OCI-LY3 (cell line): ENCODE measurements at regions not wholly inside any gene's neighbourhood (a gene's known extent, or its start where the extent isn't known, plus 50 kb on each side); places are given as distances from the start of the nearest gene placed in this dataset.

Experiments
- H2AFZ ChIP-seq: fragments of 200-600, 300-600 bp; shearing (Covaris generic); 2 replicates; pipeline ENCODE4 v1.6.0; 2014; ENCODE audit warnings: antibody characterized with exemption, low read depth, low read length
- H3K27ac ChIP-seq: fragments of 200-600, 300-600 bp; sonication (generic); 2 replicates; pipeline ENCODE4 v1.5.1; 2014; ENCODE audit warnings: mild to moderate bottlenecking, low read length, moderate library complexity, mixed read lengths
- H3K27me3 ChIP-seq: fragments of 200-600, 300-600 bp; sonication (generic); 2 replicates; pipeline ENCODE4 v1.6.1; 2014; ENCODE audit warnings: low read depth, low read length, mixed read lengths
- H3K36me3 ChIP-seq: fragments of 200-600, 300-600 bp; sonication (generic); replicated peaks from 2 replicates; pipeline ENCODE3; 2014; ENCODE audit warnings: low read depth, low read length, mixed read lengths
- H3K4me1 ChIP-seq: fragments of 300-600, 200-600 bp; sonication (generic); 2 replicates; pipeline ENCODE4 v1.6.1; 2014; ENCODE audit warnings: low read length, mixed read lengths
- H3K4me2 ChIP-seq: fragments of 200-600, 300-600 bp; sonication (generic); 2 replicates; pipeline ENCODE4 v1.6.1; 2014; ENCODE audit warnings: low read length, mixed read lengths
- H3K4me3 ChIP-seq: fragments of 300-600, 200-600 bp; sonication (generic); 2 replicates; pipeline ENCODE4 v1.5.1; 2014; ENCODE audit warnings: antibody characterized with exemption, mild to moderate bottlenecking, low read length, moderate library complexity
- H3K79me2 ChIP-seq: fragments of 300-600, 200-600 bp; shearing (Covaris generic); 2 replicates; pipeline ENCODE4 v1.6.1; 2014; ENCODE audit warnings: mild to moderate bottlenecking, low read length, mixed read lengths
- H3K9ac ChIP-seq: fragments of 300-600, 200-600 bp; shearing (Covaris generic); 2 replicates; pipeline ENCODE4 v1.6.0; 2014; ENCODE audit warnings: mild to moderate bottlenecking, low read length, moderate library complexity
- H3K9me3 ChIP-seq: fragments of 200-600, 300-600 bp; shearing (Covaris generic); 2 replicates; pipeline ENCODE4 v1.6.1; 2014; ENCODE audit warnings: low read length, mixed read lengths; ENCODE audit not compliant: insufficient read depth
- H4K20me1 ChIP-seq: fragments of 200-600, 300-600 bp; sonication (generic); 2 replicates; pipeline ENCODE4 v1.6.1; 2016; ENCODE audit warnings: low read length, mixed read lengths; ENCODE audit not compliant: insufficient read depth
- CTCF ChIP-seq: fragments of 200-600, 300-600 bp; sonication (generic); IDR thresholded peaks from 2 replicates; pipeline ENCODE4 v1.5.1; 2014; ENCODE audit warnings: antibody characterized with exemption, low read length, low read depth
- EZH2phosphoT487 ChIP-seq: fragments of 200-600 bp; shearing (Covaris generic); IDR thresholded peaks from 2 replicates; pipeline ENCODE4 v1.6.1; 2018; ENCODE audit warnings: antibody characterized with exemption, mixed run types, low read depth

GRCh38 chr12:107263980-107264379 is 170.6 kb upstream of the CRY1 start:
- TF ChIP-seq CTCF (no peak), EZH2phosphoT487 (no peak)
- no peak overlapping the region for H3K4me3 ChIP-seq
- no peak overlapping the region for H3K4me2 ChIP-seq
- no peak overlapping the region for H3K9ac ChIP-seq
- no peaks in the 10 kb centered on the region for H4K20me1 ChIP-seq
- no peak overlapping the region for H3K27ac ChIP-seq
- peaks cover 9% of the 10 kb centered on the region; the same call in 1 of the 2 replicates for H3K27me3 ChIP-seq
- H3K79me2 ChIP-seq: no peaks in the 10 kb centered on the region
- no peaks in the 10 kb centered on the region for H3K36me3 ChIP-seq
- no peak overlapping the region for H2AFZ ChIP-seq
- H3K9me3 ChIP-seq: peaks cover 5% of the 10 kb centered on the region; the same call in 1 of the 2 replicates
- no peaks in the 10 kb centered on the region for H3K4me1 ChIP-seq

- no peak for TF ChIP-seq CTCF
- TF ChIP-seq EZH2phosphoT487: no peak
- Histone ChIP-seq H3K79me2 (no peaks in the 10 kb centered on the region), H3K4me2 (no peak overlapping the region), H3K36me3 (no peaks in the 10 kb centered on the region), H4K20me1 (no peaks in the 10 kb centered on the region), H3K4me3 (no peak overlapping the region), H2AFZ (no peak overlapping the region), H3K4me1 (no peaks in the 10 kb centered on the region), H3K27ac (no peak overlapping the region), H3K27me3 (peaks cover 16% of the 10 kb centered on the region; the same call in 1 of the 2 replicates), H3K9me3 (peaks cover 5% of the 10 kb centered on the region; the same call in 1 of the 2 replicates), H3K9ac (no peak overlapping the region)
Measured at GRCh38 chr12:107264667-107265066, 171.3 kb upstream of the CRY1 start.

- Histone ChIP-seq H4K20me1 (no peaks in the 10 kb centered on the region), H3K79me2 (no peaks in the 10 kb centered on the region), H2AFZ (no peak overlapping the region), H3K9me3 (peaks cover 5% of the 10 kb centered on the region; the same call in 1 of the 2 replicates), H3K36me3 (no peaks in the 10 kb centered on the region), H3K4me3 (no peak overlapping the region), H3K4me1 (no peaks in the 10 kb centered on the region), H3K27ac (no peak overlapping the region), H3K4me2 (no peak overlapping the region), H3K27me3 (peaks cover 18% of the 10 kb centered on the region; the same call in 1 of the 2 replicates), H3K9ac (no peak overlapping the region)
- no peak for TF ChIP-seq EZH2phosphoT487
- TF ChIP-seq CTCF: no peak
Measured at GRCh38 chr12:107267604-107268003, 174.3 kb upstream of the CRY1 start.

- peaks cover 34% of the 10 kb centered on the region for H3K27me3 ChIP-seq
- H3K4me1 ChIP-seq: no peaks in the 10 kb centered on the region
- no peak overlapping the region for H3K4me2 ChIP-seq
- no peaks in the 10 kb centered on the region for H3K36me3 ChIP-seq
- H2AFZ ChIP-seq: no peak overlapping the region
- H3K79me2 ChIP-seq: no peaks in the 10 kb centered on the region
- H3K9ac ChIP-seq: no peak overlapping the region
- TF ChIP-seq EZH2phosphoT487 (no peak), CTCF (no peak)
- H4K20me1 ChIP-seq: no peaks in the 10 kb centered on the region
- H3K4me3 ChIP-seq: no peak overlapping the region
- H3K9me3 ChIP-seq: no peaks in the 10 kb centered on the region
- no peak overlapping the region for H3K27ac ChIP-seq
Measured at GRCh38 chr12:107271523-107271922, 178.2 kb upstream of the CRY1 start.
